H1 (cell line): ENCODE measurements at regions not wholly inside any gene's neighbourhood (a gene's known extent, or its start where the extent isn't known, plus 50 kb on each side); places are given as distances from the start of the nearest gene placed in this dataset.

Experiments used
- CTCF ChIA-PET: fragments of 300-600 bp; sonication (Branson Sonifier 250); formaldehyde crosslinking; loops from one replicate; lab custom pipeline; 2021; ENCODE audit not compliant: partially characterized antibody; lab: Charles Lee
- POLR2A ChIA-PET: fragments of 300-600 bp; sonication (Branson Sonifier 250); formaldehyde crosslinking; loops from one replicate; lab custom pipeline; 2021; ENCODE audit warnings: inconsistent platforms; ENCODE audit not compliant: partially characterized antibody; lab: Charles Lee
- DNase-seq, 2 experiments: peaks; one replicate each; pipeline versions ENCODE4 v3.0.0 to v3.0.0-alpha.2; 2010 to 2022; ENCODE audit warnings: low spot score in 2 of 2, low read depth in 1 of 2, mixed read lengths in 1 of 2
- FAIRE-seq: peaks from 2 replicates; lab custom pipeline; 2011; peaks lifted over from hg19 to GRCh38; lab: Jason Lieb, UNC
- H2AFZ ChIP-seq: 2 replicates; pipeline ENCODE4 v1.8.1; 2012; ENCODE audit warnings: low read length, inconsistent platforms
- H2AK5ac ChIP-seq: 2 replicates; pipeline ENCODE4 v1.6.1; 2013; ENCODE audit warnings: low read depth, low read length
- H2BK120ac ChIP-seq: replicated peaks from 2 replicates; pipeline ENCODE3; 2013; ENCODE audit warnings: low read depth, low read length, inconsistent platforms
- H2BK12ac ChIP-seq: 2 replicates; pipeline ENCODE4 v1.6.1; 2013; ENCODE audit warnings: low read depth, low read length
- H2BK15ac ChIP-seq: 2 replicates; pipeline ENCODE4 v1.6.1; 2013; ENCODE audit warnings: low read length
- H2BK20ac ChIP-seq: 2 replicates; pipeline ENCODE4 v1.6.1; 2013; ENCODE audit warnings: low read length
- H2BK5ac ChIP-seq: 2 replicates; pipeline ENCODE4 v1.6.1; 2013; ENCODE audit warnings: low read depth, low read length
- H3K14ac ChIP-seq: 2 replicates; pipeline ENCODE4 v1.6.1; 2013; ENCODE audit warnings: inconsistent platforms; ENCODE audit not compliant: insufficient read length
- H3K18ac ChIP-seq: 2 replicates; pipeline ENCODE4 v1.6.1; 2013; ENCODE audit warnings: low read length; ENCODE audit errors: extremely low read depth
- H3K23ac ChIP-seq: 2 replicates; pipeline ENCODE4 v1.6.1; 2013; ENCODE audit warnings: inconsistent platforms; ENCODE audit not compliant: insufficient read length
- H3K23me2 ChIP-seq: 2 replicates; pipeline ENCODE4 v1.6.1; 2013; ENCODE audit warnings: low read depth, low read length
- H3K27ac ChIP-seq: 2 replicates; pipeline ENCODE4 v1.6.1; 2011; ENCODE audit warnings: low read depth, low read length, inconsistent platforms
- H3K27me3 ChIP-seq, 4 experiments: replicated peaks in 1 of 4; 1 replicate in 1 of 4; 2 replicates in 3 of 4; pipeline versions ENCODE4 v1.6.1 to v1.8.1; 2011 to 2013; ENCODE audit warnings: low read length in 3 of 4, mild to moderate bottlenecking in 3 of 4, inconsistent platforms in 2 of 4, mixed read lengths in 2 of 4, moderate library complexity in 1 of 4; ENCODE audit not compliant: control insufficient read depth in 3 of 4, insufficient read depth in 3 of 4; ENCODE audit errors: extremely low read depth in 1 of 4
- H3K36me3 ChIP-seq, 4 experiments: 2 replicates each; pipeline versions ENCODE4 v1.6.1 to v1.8.1; 2011 to 2013; ENCODE audit warnings: mild to moderate bottlenecking in 4 of 4, low read length in 3 of 4, moderate library complexity in 2 of 4, control low read depth in 1 of 4, inconsistent platforms in 1 of 4; ENCODE audit not compliant: insufficient read depth in 4 of 4, control insufficient read depth in 2 of 4
- H3K4ac ChIP-seq: replicated peaks from 2 replicates; pipeline ENCODE3; 2013; ENCODE audit warnings: low read length, low read depth, mixed read lengths, inconsistent platforms; ENCODE audit not compliant: insufficient read length
- H3K4me1 ChIP-seq, 4 experiments: replicated peaks in 1 of 4; 1 replicate in 1 of 4; 2 replicates in 3 of 4; pipeline versions ENCODE4 v1.6.1 to v1.8.1; 2011 to 2013; ENCODE audit warnings: low read length in 3 of 4, inconsistent platforms in 2 of 4, mixed read lengths in 1 of 4; ENCODE audit not compliant: insufficient read depth in 4 of 4, control insufficient read depth in 3 of 4
- H3K4me2 ChIP-seq, 2 experiments: 2 replicates each; pipeline versions ENCODE4 v1.6.1 to v1.8.1; 2011 to 2013; ENCODE audit warnings: low read depth in 2 of 2, low read length in 2 of 2, control low read depth in 1 of 2, inconsistent platforms in 1 of 2, mild to moderate bottlenecking in 1 of 2; ENCODE audit not compliant: insufficient read depth in 1 of 2
- H3K4me3 ChIP-seq, 4 experiments: fragments of 200-600, 300-600 bp in 1 of 4; sonication (generic), shearing (Covaris generic), sonication (Bioruptor Twin) in 1 of 4; 2 replicates each; pipeline versions ENCODE4 v1.5.1 to v1.8.1; 2011 to 2016; ENCODE audit warnings: low read length in 4 of 4, low read depth in 3 of 4, control low read depth in 2 of 4, inconsistent platforms in 2 of 4, mild to moderate bottlenecking in 2 of 4, mixed read lengths in 1 of 4, moderate library complexity in 1 of 4; ENCODE audit not compliant: insufficient read depth in 2 of 4; ENCODE audit errors: extremely low read depth in 1 of 4
- H3K56ac ChIP-seq: replicated peaks from 2 replicates; pipeline ENCODE3; 2013; ENCODE audit warnings: low read depth, mild to moderate bottlenecking, mixed read lengths, low read length, inconsistent platforms; ENCODE audit not compliant: insufficient read length
- H3K79me1 ChIP-seq: 2 replicates; pipeline ENCODE4 v1.6.1; 2013; ENCODE audit warnings: low read depth, low read length, control low read depth
- H3K79me2 ChIP-seq, 2 experiments: 2 replicates each; pipeline versions ENCODE4 v1.6.1 to v1.8.1; 2012 to 2013; ENCODE audit warnings: low read length in 2 of 2, mild to moderate bottlenecking in 2 of 2, inconsistent platforms in 1 of 2; ENCODE audit not compliant: insufficient read depth in 2 of 2, control insufficient read depth in 1 of 2
- H3K9ac ChIP-seq, 4 experiments: replicated peaks in 1 of 4; 1 replicate in 1 of 4; 2 replicates in 3 of 4; pipeline versions ENCODE4 v1.6.1 to v1.8.1; 2011 to 2013; ENCODE audit warnings: low read depth in 3 of 4, low read length in 3 of 4, control low read depth in 2 of 4, mild to moderate bottlenecking in 2 of 4, moderate library complexity in 2 of 4, inconsistent platforms in 1 of 4; ENCODE audit errors: extremely low read depth in 1 of 4
- H3K9me3 ChIP-seq, 2 experiments: 2 replicates each; pipeline versions ENCODE4 v1.6.1 to v1.8.1; 2012 to 2013; ENCODE audit warnings: mild to moderate bottlenecking in 2 of 2, moderate library complexity in 2 of 2, control low read depth in 1 of 2, inconsistent platforms in 1 of 2, low read depth in 1 of 2, low read length in 1 of 2, mixed read lengths in 1 of 2; ENCODE audit not compliant: insufficient read depth in 2 of 2
- H4K20me1 ChIP-seq, 2 experiments: replicated peaks in 1 of 2; 2 replicates each; pipeline versions ENCODE3 to v1.8.1; 2011 to 2013; ENCODE audit warnings: inconsistent platforms in 2 of 2, low read length in 2 of 2, mild to moderate bottlenecking in 1 of 2; ENCODE audit not compliant: insufficient read depth in 2 of 2, control insufficient read depth in 1 of 2
- H4K5ac ChIP-seq: 2 replicates; pipeline ENCODE4 v1.6.1; 2013; ENCODE audit warnings: low read length, low read depth, mixed read lengths, inconsistent platforms; ENCODE audit not compliant: insufficient read length
- H4K8ac ChIP-seq: 2 replicates; pipeline ENCODE4 v1.8.0; 2013; ENCODE audit warnings: mild to moderate bottlenecking, moderate library complexity, low read length, inconsistent platforms; ENCODE audit not compliant: insufficient read depth; ENCODE audit errors: extremely low read depth
- H4K91ac ChIP-seq: replicated peaks from 2 replicates; pipeline ENCODE3; 2013; ENCODE audit warnings: low read length, mixed read lengths, inconsistent platforms; ENCODE audit not compliant: insufficient read length
- ATF2 ChIP-seq: IDR thresholded peaks from 2 replicates; pipeline ENCODE4 v1.6.1; 2012; ENCODE audit warnings: low read length, inconsistent platforms
- HDAC6 ChIP-seq: IDR thresholded peaks from one replicate; pipeline ENCODE4 v1.7.1; 2012; ENCODE audit warnings: low read depth, mild to moderate bottlenecking, inconsistent platforms, low read length, moderate library complexity
- WGBS, 2 experiments: shearing (Covaris generic) in 1 of 2; methylation state at CpG; one replicate each; pipeline versions ENCODE4 v1.1.6 to v1.1.7; 2013 to 2015; ENCODE audit warnings: low lambda C conversion rate in 2 of 2, mixed read lengths in 2 of 2, inconsistent platforms in 1 of 2, low coverage in 1 of 2, missing lambda C conversion rate in 1 of 2; ENCODE audit not compliant: insufficient replicate concordance in 2 of 2, insufficient coverage in 1 of 2, insufficient read length in 1 of 2; ENCODE audit errors: extremely low coverage in 1 of 2, missing lambda C conversion rate in 1 of 2; 5-methylcytosine and 5-hydroxymethylcytosine counted together

- Histone ChIP-seq H3K23ac (no peak overlapping the region), H3K18ac (no peak overlapping the region), H3K9me3 (peaks cover 34 to 98% of the 10 kb centered on the region in 2 experiments), H2AFZ (no peak overlapping the region), H2BK15ac (no peak overlapping the region), H3K14ac (no peak overlapping the region), H3K79me1 (no peaks in the 10 kb centered on the region), H3K4me3 (no peak overlapping the region), H4K8ac (no peak overlapping the region), H2BK12ac (no peak overlapping the region), H4K91ac (no peak overlapping the region), H3K56ac (no peak overlapping the region), H3K23me2 (no peaks in the 10 kb centered on the region), H3K4me1 (no peaks in the 10 kb centered on the region), H3K36me3 (no peaks in the 10 kb centered on the region), H3K4ac (no peak overlapping the region), H2BK5ac (no peak overlapping the region), H3K4me2 (no peak overlapping the region), H2AK5ac (no peak overlapping the region), H3K27ac (no peak overlapping the region), H3K27me3 (no peaks in the 10 kb centered on the region), H3K79me2 (no peaks in the 10 kb centered on the region), H4K20me1 (no peaks in the 10 kb centered on the region), H2BK20ac (no peak overlapping the region), H3K9ac (no peak overlapping the region), H4K5ac (no peak overlapping the region), H2BK120ac (no peak overlapping the region)
- TF ChIP-seq HDAC6 (no peak), ATF2 (no peak)
- WGBS, 2 experiments = 83% methylated on average over 6 of the region's 7 CpGs; no CpG with 5 or more reads in 1 of the 2 experiments
- no peak for DNase-seq
- FAIRE-seq = no peak
- CTCF ChIA-PET = no interaction called here
- POLR2A ChIA-PET = no interaction called here
Observed at GRCh38 chr16:35687071-35687470, 2227.7 kb downstream of the TP53TG3F start.
